GM06990 (cell line): ENCODE measurements at regions not wholly inside any gene's neighbourhood (a gene's known extent, or its start where the extent isn't known, plus 50 kb on each side); places are given as distances from the start of the nearest gene placed in this dataset.

Experiments used
- DNase-seq: peaks from one replicate; pipeline ENCODE4 v3.0.0-alpha.2; 2011; ENCODE audit not compliant: insufficient read length; ENCODE audit errors: extremely low read depth
- H3K27me3 ChIP-seq: replicated peaks from 2 replicates; pipeline ENCODE4 v1.6.0; 2011; ENCODE audit warnings: low read length; ENCODE audit not compliant: control insufficient read depth, insufficient read depth
- H3K36me3 ChIP-seq: 2 replicates; pipeline ENCODE4 v1.5.1; 2011; ENCODE audit warnings: low read length; ENCODE audit not compliant: control insufficient read depth, insufficient read depth
- H3K4me3 ChIP-seq: replicated peaks from 2 replicates; pipeline ENCODE4 v1.5.1; 2011; ENCODE audit warnings: low read depth, mild to moderate bottlenecking, control low read depth, low read length
- CTCF ChIP-seq: IDR thresholded peaks from 2 replicates; pipeline ENCODE4 v1.5.1; 2011; ENCODE audit warnings: low read length, control low read depth, mild to moderate bottlenecking, inconsistent platforms; ENCODE audit not compliant: insufficient read depth, poor library complexity, severe bottlenecking

- no peak overlapping the region for H3K4me3 ChIP-seq
- no peak for DNase-seq
- no peaks in the 10 kb centered on the region for H3K36me3 ChIP-seq
- TF ChIP-seq CTCF = no peak
- H3K27me3 ChIP-seq = no peaks in the 10 kb centered on the region
Measured at GRCh38 chr2:222080141-222080540, 218.7 kb downstream of the PAX3 start.

- Histone ChIP-seq H3K27me3 (no peaks in the 10 kb centered on the region), H3K4me3 (no peak overlapping the region), H3K36me3 (no peaks in the 10 kb centered on the region)
- TF ChIP-seq CTCF = no peak
- DNase-seq = no peak
Measured at GRCh38 chr2:222076973-222077690, 221.7 kb downstream of the PAX3 start.

- Histone ChIP-seq H3K36me3 (no peaks in the 10 kb centered on the region), H3K27me3 (no peaks in the 10 kb centered on the region), H3K4me3 (no peak overlapping the region)
- DNase-seq = no peak
- TF ChIP-seq CTCF = no peak
Measured at GRCh38 chr2:222074674-222075073, 224.1 kb downstream of the PAX3 start.

GRCh38 chr2:222071911-222072310, 226.9 kb downstream of the PAX3 start:
- Histone ChIP-seq H3K4me3 (no peak overlapping the region), H3K27me3 (no peaks in the 10 kb centered on the region), H3K36me3 (no peaks in the 10 kb centered on the region)
- no peak for TF ChIP-seq CTCF
- DNase-seq = no peak

GRCh38 chr2:222064286-222064685, 234.5 kb downstream of the PAX3 start:
- no peaks in the 10 kb centered on the region for H3K27me3 ChIP-seq
- TF ChIP-seq CTCF = no peak
- H3K36me3 ChIP-seq = no peaks in the 10 kb centered on the region
- no peak for DNase-seq
- no peak overlapping the region for H3K4me3 ChIP-seq

- Histone ChIP-seq H3K4me3 (no peak overlapping the region), H3K36me3 (no peaks in the 10 kb centered on the region), H3K27me3 (no peaks in the 10 kb centered on the region; the same call in 1 of the 2 replicates)
- DNase-seq = no peak
- no peak for TF ChIP-seq CTCF
Measured at GRCh38 chr2:222058819-222059445, 239.9 kb downstream of the PAX3 start.
